Right atrium auricular region (tissue), 2 donors: ENCODE measurements at regions not wholly inside any gene's neighbourhood (a gene's known extent, or its start where the extent isn't known, plus 50 kb on each side); places are given as distances from the start of the nearest gene placed in this dataset.

ENCODE experiments used
- DNase-seq: peaks from one replicate; pipeline ENCODE4 v3.0.0-alpha.2; 2019; ENCODE audit warnings: low spot score
- H3K27ac ChIP-seq, 2 donors: fragments of 200-600 bp; sonication (generic); 1 replicate in 1 of 2; 2 replicates in 1 of 2; pipeline ENCODE4 v1.5.1; 2016 to 2019
- H3K27me3 ChIP-seq, 2 donors: fragments of 200-600 bp; sonication (generic); one replicate each; pipeline versions ENCODE4 v1.5.1 to v1.6.0; 2017 to 2019
- H3K36me3 ChIP-seq: fragments of 200-600 bp; sonication (generic); one replicate; pipeline ENCODE4 v1.5.1; 2016
- H3K4me1 ChIP-seq, 2 donors: fragments of 200-600 bp; sonication (generic); one replicate each; pipeline versions ENCODE4 v1.5.1 to v1.6.0; 2017 to 2019
- H3K4me3 ChIP-seq, 2 donors: fragments of 200-600 bp; sonication (generic); 1 replicate in 1 of 2; 2 replicates in 1 of 2; pipeline ENCODE4 v1.5.1; 2017 to 2019; ENCODE audit warnings: mild to moderate bottlenecking in 1 of 2, moderate library complexity in 1 of 2
- H3K9me3 ChIP-seq, 2 donors: fragments of 200-600 bp; sonication (generic); one replicate each; pipeline ENCODE4 v1.5.1; 2019
- CTCF ChIP-seq, 2 donors: fragments of 200-600 bp; sonication (generic); IDR thresholded peaks; one replicate each; pipeline ENCODE4 v1.5.1; 2019; ENCODE audit warnings: antibody characterized with exemption in 2 of 2

- no peak for TF ChIP-seq CTCF (IDR thresholded peaks at IDR 0.05)
- Histone ChIP-seq H3K4me1 (no peaks in the 10 kb centered on the region), H3K4me3 (no peak overlapping the region), H3K36me3 (no peaks in the 10 kb centered on the region), H3K9me3 (peaks cover 0 to 3% of the 10 kb centered on the region in 2 donors), H3K27ac (no peak overlapping the region), H3K27me3 (no peaks in the 10 kb centered on the region)
- DNase-seq: no peak
Measured at GRCh38 chr4:23660865-23661264, 229.0 kb downstream of the PPARGC1A start.

GRCh38 chr4:23654791-23655190 lies 235.1 kb downstream of the PPARGC1A start:
- Histone ChIP-seq H3K9me3 (peaks cover 0 to 8% of the 10 kb centered on the region in 2 donors), H3K4me1 (no peaks in the 10 kb centered on the region), H3K36me3 (no peaks in the 10 kb centered on the region), H3K4me3 (no peak overlapping the region), H3K27ac (no peak overlapping the region), H3K27me3 (no peaks in the 10 kb centered on the region)
- TF ChIP-seq CTCF (IDR thresholded peaks at IDR 0.05): no peak
- no peak for DNase-seq

GRCh38 chr4:23648854-23649596 lies 240.8 kb downstream of the PPARGC1A start:
- no peak for DNase-seq
- Histone ChIP-seq H3K9me3 (no peaks in the 10 kb centered on the region), H3K27ac (no peak overlapping the region), H3K4me3 (no peak overlapping the region), H3K4me1 (no peaks in the 10 kb centered on the region), H3K27me3 (no peaks in the 10 kb centered on the region), H3K36me3 (no peaks in the 10 kb centered on the region)
- no peak for TF ChIP-seq CTCF (IDR thresholded peaks at IDR 0.05)

- Histone ChIP-seq H3K4me3 (no peak overlapping the region), H3K4me1 (no peaks in the 10 kb centered on the region), H3K27ac (no peak overlapping the region), H3K36me3 (no peaks in the 10 kb centered on the region), H3K9me3 (no peaks in the 10 kb centered on the region), H3K27me3 (no peaks in the 10 kb centered on the region)
- DNase-seq: no peak
- no peak for TF ChIP-seq CTCF (IDR thresholded peaks at IDR 0.05)
Measured at GRCh38 chr4:23635468-23635867, 254.4 kb downstream of the PPARGC1A start.

- H3K27ac ChIP-seq: no peak overlapping the region
- no peaks in the 10 kb centered on the region for H3K9me3 ChIP-seq
- H3K4me1 ChIP-seq: no peaks in the 10 kb centered on the region
- no peak for TF ChIP-seq CTCF (IDR thresholded peaks at IDR 0.05)
- DNase-seq: no peak
- no peak overlapping the region for H3K4me3 ChIP-seq
- no peaks in the 10 kb centered on the region for H3K27me3 ChIP-seq
- no peaks in the 10 kb centered on the region for H3K36me3 ChIP-seq
Measured at GRCh38 chr4:23631255-23631950, 258.4 kb downstream of the PPARGC1A start.
